Bronchial epithelial cell (primary cell): ENCODE measurements at regions not wholly inside any gene's neighbourhood (a gene's known extent, or its start where the extent isn't known, plus 50 kb on each side); places are given as distances from the start of the nearest gene placed in this dataset.

Experiments
- DNase-seq: peaks from one replicate; pipeline ENCODE4 v3.0.0-alpha.2; 2010; ENCODE audit warnings: low read depth
- FAIRE-seq: peaks from 2 replicates; lab custom pipeline; 2011; peaks lifted over from hg19 to GRCh38; lab: Jason Lieb, UNC
- H3K27me3 ChIP-seq: 2 replicates; pipeline ENCODE4 v1.5.1; 2011; ENCODE audit warnings: low read length; ENCODE audit not compliant: control insufficient read depth, insufficient read depth
- H3K36me3 ChIP-seq: 2 replicates; pipeline ENCODE4 v1.5.1; 2011; ENCODE audit warnings: low read length; ENCODE audit not compliant: control insufficient read depth, insufficient read depth
- H3K4me3 ChIP-seq: 2 replicates; pipeline ENCODE4 v1.5.1; 2011; ENCODE audit warnings: mild to moderate bottlenecking, low read depth, low read length, control low read depth
- TF ChIP-seq, protein P1 (sequence below): IDR thresholded peaks from 2 replicates; pipeline ENCODE4 v1.5.1; 2011; ENCODE audit warnings: mild to moderate bottlenecking, moderate library complexity, low read length, control low read depth, inconsistent platforms; ENCODE audit not compliant: insufficient read depth, severe bottlenecking

- no peak for FAIRE-seq
- Histone ChIP-seq H3K27me3 (peaks cover 2% of the 10 kb centered on the region), H3K4me3 (no peak overlapping the region), H3K36me3 (no peaks in the 10 kb centered on the region)
- TF ChIP-seq, protein P1, sequence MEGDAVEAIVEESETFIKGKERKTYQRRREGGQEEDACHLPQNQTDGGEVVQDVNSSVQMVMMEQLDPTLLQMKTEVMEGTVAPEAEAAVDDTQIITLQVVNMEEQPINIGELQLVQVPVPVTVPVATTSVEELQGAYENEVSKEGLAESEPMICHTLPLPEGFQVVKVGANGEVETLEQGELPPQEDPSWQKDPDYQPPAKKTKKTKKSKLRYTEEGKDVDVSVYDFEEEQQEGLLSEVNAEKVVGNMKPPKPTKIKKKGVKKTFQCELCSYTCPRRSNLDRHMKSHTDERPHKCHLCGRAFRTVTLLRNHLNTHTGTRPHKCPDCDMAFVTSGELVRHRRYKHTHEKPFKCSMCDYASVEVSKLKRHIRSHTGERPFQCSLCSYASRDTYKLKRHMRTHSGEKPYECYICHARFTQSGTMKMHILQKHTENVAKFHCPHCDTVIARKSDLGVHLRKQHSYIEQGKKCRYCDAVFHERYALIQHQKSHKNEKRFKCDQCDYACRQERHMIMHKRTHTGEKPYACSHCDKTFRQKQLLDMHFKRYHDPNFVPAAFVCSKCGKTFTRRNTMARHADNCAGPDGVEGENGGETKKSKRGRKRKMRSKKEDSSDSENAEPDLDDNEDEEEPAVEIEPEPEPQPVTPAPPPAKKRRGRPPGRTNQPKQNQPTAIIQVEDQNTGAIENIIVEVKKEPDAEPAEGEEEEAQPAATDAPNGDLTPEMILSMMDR = no peak
- no peak for DNase-seq
Observed at GRCh38 chr18:45539491-45539891, 75.8 kb upstream of the SLC14A2 start.

DNA sequence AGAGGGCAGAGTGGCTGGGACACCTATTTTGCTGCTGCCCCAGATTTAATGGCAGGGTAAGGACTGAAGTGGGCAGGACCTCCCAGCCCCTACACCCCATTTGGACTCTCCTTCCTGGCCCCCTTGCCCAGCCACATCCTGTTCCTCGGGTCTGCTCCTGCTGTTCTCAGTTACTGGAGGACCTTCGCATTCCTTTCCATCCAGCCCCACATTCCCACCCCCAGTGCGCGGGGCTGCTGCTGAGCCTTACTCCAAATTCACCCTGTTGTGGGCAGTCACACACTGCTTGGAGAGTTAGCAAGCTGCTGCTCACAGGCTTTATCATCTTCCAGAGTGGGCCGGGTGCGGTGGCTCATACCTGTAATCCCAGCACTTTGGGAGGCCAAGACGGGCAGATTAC lies 75.2 kb upstream of the SLC14A2 start:
- TF ChIP-seq, protein P1 = no peak
- DNase-seq (no peak), FAIRE-seq (no peak)
- Histone ChIP-seq H3K4me3 (no peak overlapping the region), H3K27me3 (peaks cover 2% of the 10 kb centered on the region), H3K36me3 (no peaks in the 10 kb centered on the region)

GRCh38 chr18:45541421-45541820 lies 73.9 kb upstream of the SLC14A2 start:
- Histone ChIP-seq H3K36me3 (no peaks in the 10 kb centered on the region), H3K27me3 (no peaks in the 10 kb centered on the region), H3K4me3 (no peak overlapping the region)
- DNase-seq = no peak
- TF ChIP-seq, protein P1 = no peak
- FAIRE-seq = no peak

DNA sequence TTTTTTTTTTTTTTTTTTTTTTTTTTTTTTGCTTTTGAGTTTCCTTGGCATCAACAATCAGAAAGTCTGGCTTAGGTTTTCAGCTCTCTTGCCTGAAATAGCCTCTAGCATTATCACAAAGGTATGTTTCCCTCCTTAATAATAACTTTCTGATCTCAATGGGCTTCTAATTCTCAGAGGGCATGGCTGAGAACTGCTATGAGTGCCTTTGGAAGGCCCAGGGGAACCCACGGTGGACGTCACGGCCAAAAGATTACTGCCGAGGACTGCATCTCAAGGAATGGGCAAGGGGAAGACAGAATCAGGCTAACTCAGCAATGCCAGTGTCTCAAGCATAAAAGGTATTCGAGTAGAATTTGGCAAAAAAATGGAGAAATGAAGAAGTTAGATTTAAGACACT lies 73.2 kb upstream of the SLC14A2 start:
- Histone ChIP-seq H3K36me3 (no peaks in the 10 kb centered on the region), H3K27me3 (no peaks in the 10 kb centered on the region), H3K4me3 (no peak overlapping the region)
- TF ChIP-seq, protein P1 = no peak
- no peak for DNase-seq
- FAIRE-seq = no peak

- Histone ChIP-seq H3K4me3 (no peak overlapping the region), H3K36me3 (no peaks in the 10 kb centered on the region), H3K27me3 (peaks cover 2% of the 10 kb centered on the region)
- DNase-seq (no peak), FAIRE-seq (no peak)
- TF ChIP-seq, protein P1 = no peak
Observed at GRCh38 chr18:45547910-45548309, 67.4 kb upstream of the SLC14A2 start.

GRCh38 chr18:45548614-45549013 lies 66.7 kb upstream of the SLC14A2 start:
- DNase-seq (no peak), FAIRE-seq (no peak)
- TF ChIP-seq, protein P1 = no peak
- Histone ChIP-seq H3K36me3 (no peaks in the 10 kb centered on the region), H3K4me3 (no peak overlapping the region), H3K27me3 (peaks cover 2% of the 10 kb centered on the region)
